ENCODE measurements at regions not wholly inside any gene's neighbourhood (a gene's known extent, or its start where the extent isn't known, plus 50 kb on each side); places are given as distances from the start of the nearest gene placed in this dataset.

DNA sequence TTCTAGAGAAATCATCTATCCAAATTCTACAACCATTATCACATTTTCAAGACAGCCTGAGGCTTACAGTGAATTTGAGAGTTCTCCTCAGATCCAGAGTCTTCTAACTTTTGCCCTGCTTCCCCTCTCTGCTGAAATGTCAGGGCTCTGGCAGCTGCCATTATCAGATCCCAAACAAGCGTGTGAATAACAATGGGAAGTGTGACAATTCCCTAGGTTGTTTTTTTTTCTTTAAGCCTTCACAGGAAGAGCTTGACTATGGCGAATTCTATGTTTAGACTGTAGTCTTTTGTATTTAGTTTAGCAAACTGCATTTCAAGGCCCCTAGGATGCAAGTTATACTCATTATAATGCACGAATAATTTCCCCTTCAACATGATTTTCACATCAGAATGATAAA lies 61.3 kb upstream of the KDR start:
- peak overlapping the region; percentile 67 for H3K27ac ChIP-seq (ENCODE audit: insufficient read depth, low read depth, low read length)
- no peaks in the 10 kb centered on the region for H4K20me1 ChIP-seq (replicated peaks; ENCODE audit: control insufficient read depth, extremely low read depth, insufficient read depth, low read length)
- ChIA-PET CTCF (interaction anchor here (0.6 to 6.4 kb wide), 23 partner anchors 11 to 216 kb away, joined by 3 to 72 read pairs (median 6); partner anchors contain the start of gene KDR), POLR2A (interaction anchor here (5.3 kb wide), 1 partner anchor 61 kb away, joined by 27 read pairs; the partner anchor contains the start of gene KDR)
- H3K4me3 ChIP-seq (replicated peaks in 1 of 3; ENCODE audit: insufficient read depth in 1 of 3, low read depth in 1 of 3, low read length in 3 of 3): no peak overlapping the region
- no peaks in the 10 kb centered on the region for H3K27me3 ChIP-seq (ENCODE audit: control insufficient read depth in 2 of 2, insufficient read depth in 2 of 2, low read length in 2 of 2)
- peak; percentile 77 for TF ChIP-seq GATA2 (IDR thresholded peaks at IDR 0.05; ENCODE audit: insufficient read depth, insufficient read length, low read depth, low read length)
- TF ChIP-seq FOS (IDR thresholded peaks at IDR 0.05; ENCODE audit: borderline replicate concordance, insufficient read depth, low read length): no peak
- H3K36me3 ChIP-seq (ENCODE audit: control insufficient read depth in 2 of 2, extremely low read depth in 1 of 2, insufficient read depth in 2 of 2, low read length in 2 of 2): no peaks in the 10 kb centered on the region
- intact Hi-C loops (cut with micrococcal nuclease) (loop anchor here (1.0 to 10.0 kb wide), 4 partner anchors 28 to 212 kb away; no protein-coding TSS in a partner anchor), dilution Hi-C loops (cut with MboI; ENCODE audit: extremely low pct_ligation_motif_present, low sequenced_read_pairs) (no loop called here)
- peaks cover 54% of the 10 kb centered on the region for H3K4me1 ChIP-seq (ENCODE audit: control insufficient read depth, extremely low read depth, insufficient read depth, low read length)
- H2AFZ ChIP-seq (ENCODE audit: low read depth, low read length): peak overlapping the region; percentile 63
- H3K9me1 ChIP-seq (replicated peaks; ENCODE audit: control insufficient read depth, extremely low read depth, insufficient read depth, low read length): no peaks in the 10 kb centered on the region
- DNase-seq (ENCODE audit: low read depth, low spot score): peak; percentile 83
- no peaks in the 10 kb centered on the region for H3K79me2 ChIP-seq (ENCODE audit: control insufficient read depth, insufficient read depth, low read length)
- H3K9me3 ChIP-seq (replicated peaks; ENCODE audit: control insufficient read depth, insufficient read depth, low read length): no peaks in the 10 kb centered on the region
- H3K4me2 ChIP-seq (ENCODE audit: insufficient read depth, low read length): peak overlapping the region; percentile 72
- H3K9ac ChIP-seq (replicated peaks; ENCODE audit: extremely low read depth, insufficient read depth, low read length): no peak overlapping the region
- BruUV-seq (replicated peaks): no TSS peak
- FAIRE-seq: peak; percentile 90

DNA sequence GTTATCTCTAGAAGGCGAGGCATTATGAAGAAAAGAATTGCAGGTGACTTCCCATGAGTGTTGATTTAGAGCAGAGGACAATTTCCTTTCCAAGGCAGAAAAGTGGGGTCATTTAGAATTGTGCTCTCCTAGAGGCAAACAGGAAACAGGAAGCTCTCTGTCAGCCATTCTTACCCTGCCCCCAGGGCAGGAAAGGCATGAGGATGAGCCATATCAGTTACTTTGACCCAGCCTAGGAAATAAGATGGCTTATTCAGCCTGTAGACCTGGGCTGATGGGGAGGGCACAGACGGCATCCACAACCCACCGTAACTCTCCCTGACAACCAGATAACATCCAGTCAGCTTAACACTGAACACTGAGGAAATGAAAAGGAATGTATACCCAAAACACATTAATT lies 88.8 kb upstream of the KDR start:
- peak; percentile 95 for FAIRE-seq
- dilution Hi-C loops (cut with MboI; ENCODE audit: extremely low pct_ligation_motif_present, low sequenced_read_pairs): no loop called here
- ChIA-PET POLR2A (interaction anchor here (1.0 kb wide), 1 partner anchor 89 kb away, joined by 5 read pairs; the partner anchor contains the start of gene KDR), CTCF (interaction anchor here (0.8 to 1.5 kb wide), 14 partner anchors 8 to 132 kb away, joined by 3 to 7 read pairs (median 4); partner anchors contain the start of gene SRD5A3)
- Histone ChIP-seq H2AFZ (ENCODE audit: low read depth, low read length) (peak overlapping the region; percentile 54), H3K4me1 (ENCODE audit: control insufficient read depth, extremely low read depth, insufficient read depth, low read length) (peaks cover 20% of the 10 kb centered on the region), H3K27me3 (ENCODE audit: control insufficient read depth in 2 of 2, insufficient read depth in 2 of 2, low read length in 2 of 2) (no peaks in the 10 kb centered on the region), H3K4me3 (replicated peaks in 1 of 3; ENCODE audit: insufficient read depth in 1 of 3, low read depth in 1 of 3, low read length in 3 of 3) (no peak overlapping the region), H3K9me3 (replicated peaks; ENCODE audit: control insufficient read depth, insufficient read depth, low read length) (no peaks in the 10 kb centered on the region), H3K27ac (ENCODE audit: insufficient read depth, low read depth, low read length) (peak overlapping the region; percentile 66), H3K79me2 (ENCODE audit: control insufficient read depth, insufficient read depth, low read length) (no peaks in the 10 kb centered on the region), H3K4me2 (ENCODE audit: insufficient read depth, low read length) (peak overlapping the region; percentile 90), H3K9me1 (replicated peaks; ENCODE audit: control insufficient read depth, extremely low read depth, insufficient read depth, low read length) (no peaks in the 10 kb centered on the region), H3K36me3 (ENCODE audit: control insufficient read depth in 2 of 2, extremely low read depth in 1 of 2, insufficient read depth in 2 of 2, low read length in 2 of 2) (no peaks in the 10 kb centered on the region), H3K9ac (replicated peaks; ENCODE audit: extremely low read depth, insufficient read depth, low read length) (no peak overlapping the region), H4K20me1 (replicated peaks; ENCODE audit: control insufficient read depth, extremely low read depth, insufficient read depth, low read length) (no peaks in the 10 kb centered on the region)
- peak; percentile 76 for DNase-seq (ENCODE audit: low read depth, low spot score)
- intact Hi-C loops (cut with micrococcal nuclease): loop anchor here (1.0 to 2.0 kb wide), 3 partner anchors 28 to 89 kb away; partner anchors contain the start of gene KDR
- TF ChIP-seq POLR2AphosphoS5 (IDR thresholded peaks at IDR 0.05; ENCODE audit: insufficient read depth, low read depth, low read length) (peak; percentile 80), GATA2 (IDR thresholded peaks at IDR 0.05; ENCODE audit: insufficient read depth, insufficient read length, low read depth, low read length) (peak; percentile 87), EZH2 (IDR thresholded peaks at IDR 0.05; ENCODE audit: borderline replicate concordance, low read depth, low read length, severe bottlenecking) (no peak), POLR2A (IDR thresholded peaks at IDR 0.05; ENCODE audit: low read depth, low read length) (peak; percentile 42), MYC (IDR thresholded peaks at IDR 0.05; ENCODE audit: low read depth, low read length) (peak; percentile 28), JUN (IDR thresholded peaks at IDR 0.05; ENCODE audit: borderline replicate concordance, insufficient read depth, insufficient read length, low read depth) (peak; percentile 39), FOS (IDR thresholded peaks at IDR 0.05; ENCODE audit: borderline replicate concordance, insufficient read depth, low read length) (peak; percentile 87)
- TF ChIP-seq, protein P1, sequence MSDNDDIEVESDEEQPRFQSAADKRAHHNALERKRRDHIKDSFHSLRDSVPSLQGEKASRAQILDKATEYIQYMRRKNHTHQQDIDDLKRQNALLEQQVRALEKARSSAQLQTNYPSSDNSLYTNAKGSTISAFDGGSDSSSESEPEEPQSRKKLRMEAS (IDR thresholded peaks at IDR 0.05; ENCODE audit: insufficient read depth, insufficient read length): no peak
- TF ChIP-seq, protein P2, sequence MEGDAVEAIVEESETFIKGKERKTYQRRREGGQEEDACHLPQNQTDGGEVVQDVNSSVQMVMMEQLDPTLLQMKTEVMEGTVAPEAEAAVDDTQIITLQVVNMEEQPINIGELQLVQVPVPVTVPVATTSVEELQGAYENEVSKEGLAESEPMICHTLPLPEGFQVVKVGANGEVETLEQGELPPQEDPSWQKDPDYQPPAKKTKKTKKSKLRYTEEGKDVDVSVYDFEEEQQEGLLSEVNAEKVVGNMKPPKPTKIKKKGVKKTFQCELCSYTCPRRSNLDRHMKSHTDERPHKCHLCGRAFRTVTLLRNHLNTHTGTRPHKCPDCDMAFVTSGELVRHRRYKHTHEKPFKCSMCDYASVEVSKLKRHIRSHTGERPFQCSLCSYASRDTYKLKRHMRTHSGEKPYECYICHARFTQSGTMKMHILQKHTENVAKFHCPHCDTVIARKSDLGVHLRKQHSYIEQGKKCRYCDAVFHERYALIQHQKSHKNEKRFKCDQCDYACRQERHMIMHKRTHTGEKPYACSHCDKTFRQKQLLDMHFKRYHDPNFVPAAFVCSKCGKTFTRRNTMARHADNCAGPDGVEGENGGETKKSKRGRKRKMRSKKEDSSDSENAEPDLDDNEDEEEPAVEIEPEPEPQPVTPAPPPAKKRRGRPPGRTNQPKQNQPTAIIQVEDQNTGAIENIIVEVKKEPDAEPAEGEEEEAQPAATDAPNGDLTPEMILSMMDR (IDR thresholded peaks at IDR 0.05; ENCODE audit: extremely low read depth in 1 of 2, insufficient read depth in 1 of 2, low read depth in 1 of 2, low read length in 2 of 2): no peak
- BruUV-seq (replicated peaks): no TSS peak

All from endothelial cell of umbilical vein (primary cell).